HG02588 (cell line): ENCODE measurements at regions not wholly inside any gene's neighbourhood (a gene's known extent, or its start where the extent isn't known, plus 50 kb on each side); places are given as distances from the start of the nearest gene placed in this dataset.

Experiments
- ATAC-seq: cut with Tn5 transposase; IDR thresholded peaks from one replicate; pipeline ENCODE4 v1.9.1; 2021; ENCODE audit warnings: mild to moderate bottlenecking, moderate library complexity; ENCODE audit not compliant: unreplicated experiment

GRCh38 chr11:82676483-82677094 lies 57.1 kb downstream of the FAM181B start:
- ATAC-seq = no peak

- no peak for ATAC-seq
Measured at GRCh38 chr11:82675838-82676237, 57.8 kb downstream of the FAM181B start.

- no peak for ATAC-seq
Measured at GRCh38 chr11:82673631-82674030, 60.0 kb downstream of the FAM181B start.

GRCh38 chr11:82671451-82671850 lies 62.2 kb downstream of the FAM181B start:
- ATAC-seq = no peak

GRCh38 chr11:82663535-82663934 lies 70.1 kb downstream of the FAM181B start:
- no peak for ATAC-seq

- no peak for ATAC-seq
Measured at GRCh38 chr11:82653752-82654151, 79.9 kb downstream of the FAM181B start.

- ATAC-seq = no peak
Measured at GRCh38 chr11:82639251-82639650, 94.4 kb downstream of the FAM181B start.

GRCh38 chr11:82636615-82637014 lies 97.0 kb downstream of the FAM181B start:
- ATAC-seq = no peak

- no peak for ATAC-seq
Measured at GRCh38 chr11:82634091-82634490, 99.6 kb downstream of the FAM181B start.

- peak; percentile 77 for ATAC-seq
Measured at GRCh38 chr11:82631722-82632630, 101.7 kb downstream of the FAM181B start.

GRCh38 chr11:82610671-82611070 lies 123.0 kb downstream of the FAM181B start:
- ATAC-seq = no peak

- ATAC-seq = no peak
Measured at GRCh38 chr11:82606738-82607137, 126.9 kb downstream of the FAM181B start.

GRCh38 chr11:82601711-82602110 lies 132.0 kb downstream of the FAM181B start:
- no peak for ATAC-seq

- ATAC-seq = no peak
Measured at GRCh38 chr11:82599836-82600235, 133.8 kb downstream of the FAM181B start.

- no peak for ATAC-seq
Measured at GRCh38 chr11:82586581-82586980, 147.1 kb downstream of the FAM181B start.

GRCh38 chr11:82577246-82577645 lies 156.4 kb downstream of the FAM181B start:
- no peak for ATAC-seq

GRCh38 chr11:82560836-82561235 lies 172.8 kb downstream of the FAM181B start:
- ATAC-seq = no peak

- no peak for ATAC-seq
Measured at GRCh38 chr11:82559609-82560008, 174.1 kb downstream of the FAM181B start.

GRCh38 chr11:82557274-82557673 lies 176.4 kb downstream of the FAM181B start:
- peak; percentile 99 for ATAC-seq

- no peak for ATAC-seq
Measured at GRCh38 chr11:82556210-82556609, 177.5 kb downstream of the FAM181B start.

GRCh38 chr11:82546661-82547557 lies 186.8 kb downstream of the FAM181B start:
- no peak for ATAC-seq
